DND-41 (cell line): ENCODE measurements at regions not wholly inside any gene's neighbourhood (a gene's known extent, or its start where the extent isn't known, plus 50 kb on each side); places are given as distances from the start of the nearest gene placed in this dataset.

Source experiments
- ATAC-seq: fragments of 200-7000 bp; cut with Tn5 transposase; 3 replicates; pipeline ENCODE4 v1.9.1; 2021; ENCODE audit warnings: low read depth; ENCODE audit not compliant: insufficient read depth
- DNase-seq: peaks from one replicate; pipeline ENCODE4 v3.0.0-alpha.2; 2020
- H2AFZ ChIP-seq: 2 replicates; pipeline ENCODE4 v1.6.0; 2012; ENCODE audit warnings: low read depth, low read length
- H3K27ac ChIP-seq: 2 replicates; pipeline ENCODE4 v1.5.1; 2012; ENCODE audit warnings: low read length, inconsistent platforms
- H3K27me3 ChIP-seq: fragments of 200-600 bp; sonication (generic); 2 replicates; pipeline ENCODE4 v1.6.0; 2012; ENCODE audit warnings: low read length, mild to moderate bottlenecking, inconsistent platforms; ENCODE audit not compliant: insufficient read depth, poor library complexity
- H3K36me3 ChIP-seq: 2 replicates; pipeline ENCODE4 v1.5.1; 2012; ENCODE audit warnings: low read length, inconsistent platforms; ENCODE audit not compliant: insufficient read depth
- H3K4me1 ChIP-seq: 2 replicates; pipeline ENCODE4 v1.5.1; 2012; ENCODE audit warnings: mild to moderate bottlenecking, low read length; ENCODE audit not compliant: insufficient read depth
- H3K4me2 ChIP-seq: 2 replicates; pipeline ENCODE4 v1.6.0; 2012; ENCODE audit warnings: mild to moderate bottlenecking, moderate library complexity, low read length, inconsistent platforms; ENCODE audit not compliant: insufficient read depth
- H3K4me3 ChIP-seq, 2 experiments: fragments of 200-600 bp in 1 of 2; shearing (Covaris generic) in 1 of 2; 2 replicates each; pipeline ENCODE4 v1.5.1; 2012 to 2016; ENCODE audit warnings: inconsistent platforms in 2 of 2, low read length in 2 of 2, mild to moderate bottlenecking in 2 of 2, low read depth in 1 of 2, moderate library complexity in 1 of 2
- H3K79me2 ChIP-seq: 2 replicates; pipeline ENCODE4 v1.6.0; 2012; ENCODE audit warnings: low read length, inconsistent platforms; ENCODE audit not compliant: insufficient read depth
- H3K9ac ChIP-seq: 2 replicates; pipeline ENCODE4 v1.6.0; 2012; ENCODE audit warnings: low read depth, mild to moderate bottlenecking, inconsistent platforms, low read length, moderate library complexity
- H3K9me3 ChIP-seq: 2 replicates; pipeline ENCODE4 v1.5.1; 2012; ENCODE audit warnings: low read length, moderate library complexity, mild to moderate bottlenecking, inconsistent platforms; ENCODE audit not compliant: insufficient read depth, severe bottlenecking
- H4K20me1 ChIP-seq: 2 replicates; pipeline ENCODE4 v1.6.0; 2012; ENCODE audit warnings: low read length; ENCODE audit not compliant: insufficient read depth
- EZH2 ChIP-seq: IDR thresholded peaks from 3 replicates; pipeline ENCODE4 v1.6.1; 2012; ENCODE audit warnings: borderline replicate concordance, low read depth, mild to moderate bottlenecking, moderate library complexity, low read length, inconsistent platforms; ENCODE audit not compliant: severe bottlenecking
- TF ChIP-seq, protein P1 (sequence below): IDR thresholded peaks from 2 replicates; pipeline ENCODE4 v1.5.1; 2012; ENCODE audit warnings: borderline replicate concordance, low read length, moderate library complexity, mild to moderate bottlenecking; ENCODE audit not compliant: poor library complexity, severe bottlenecking; ENCODE audit errors: extremely low read depth

DNA sequence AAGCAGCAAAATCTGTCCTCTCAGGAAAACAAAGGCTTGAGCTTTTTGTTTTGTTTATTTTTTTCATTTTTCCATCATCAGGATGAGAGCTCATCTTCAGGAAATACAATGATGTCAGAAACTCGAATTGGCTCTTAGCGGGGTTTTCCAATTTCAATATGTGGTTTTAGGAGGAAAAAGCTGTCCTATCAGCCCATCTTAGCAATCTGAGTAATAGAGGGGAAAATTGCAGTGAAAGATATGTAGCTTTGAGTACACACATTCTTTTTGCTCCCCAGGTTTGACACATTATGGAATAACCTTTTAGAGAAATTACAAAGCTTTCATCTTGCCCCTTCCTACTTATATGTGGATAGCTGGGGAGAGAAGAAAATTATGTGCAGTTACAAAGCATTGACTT is 113.6 kb upstream of the MYO3A start:
- Histone ChIP-seq H3K27me3 (no peaks in the 10 kb centered on the region), H3K36me3 (no peaks in the 10 kb centered on the region), H4K20me1 (no peaks in the 10 kb centered on the region), H3K79me2 (no peaks in the 10 kb centered on the region), H3K27ac (no peak overlapping the region), H3K4me3 (no peak overlapping the region), H3K9me3 (no peaks in the 10 kb centered on the region), H3K4me1 (peaks cover 32% of the 10 kb centered on the region), H3K9ac (no peak overlapping the region), H3K4me2 (no peak overlapping the region), H2AFZ (no peak overlapping the region)
- ATAC-seq (no peak), DNase-seq (no peak)
- TF ChIP-seq, protein P1, sequence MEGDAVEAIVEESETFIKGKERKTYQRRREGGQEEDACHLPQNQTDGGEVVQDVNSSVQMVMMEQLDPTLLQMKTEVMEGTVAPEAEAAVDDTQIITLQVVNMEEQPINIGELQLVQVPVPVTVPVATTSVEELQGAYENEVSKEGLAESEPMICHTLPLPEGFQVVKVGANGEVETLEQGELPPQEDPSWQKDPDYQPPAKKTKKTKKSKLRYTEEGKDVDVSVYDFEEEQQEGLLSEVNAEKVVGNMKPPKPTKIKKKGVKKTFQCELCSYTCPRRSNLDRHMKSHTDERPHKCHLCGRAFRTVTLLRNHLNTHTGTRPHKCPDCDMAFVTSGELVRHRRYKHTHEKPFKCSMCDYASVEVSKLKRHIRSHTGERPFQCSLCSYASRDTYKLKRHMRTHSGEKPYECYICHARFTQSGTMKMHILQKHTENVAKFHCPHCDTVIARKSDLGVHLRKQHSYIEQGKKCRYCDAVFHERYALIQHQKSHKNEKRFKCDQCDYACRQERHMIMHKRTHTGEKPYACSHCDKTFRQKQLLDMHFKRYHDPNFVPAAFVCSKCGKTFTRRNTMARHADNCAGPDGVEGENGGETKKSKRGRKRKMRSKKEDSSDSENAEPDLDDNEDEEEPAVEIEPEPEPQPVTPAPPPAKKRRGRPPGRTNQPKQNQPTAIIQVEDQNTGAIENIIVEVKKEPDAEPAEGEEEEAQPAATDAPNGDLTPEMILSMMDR: no peak
- no peak for TF ChIP-seq EZH2

DNA sequence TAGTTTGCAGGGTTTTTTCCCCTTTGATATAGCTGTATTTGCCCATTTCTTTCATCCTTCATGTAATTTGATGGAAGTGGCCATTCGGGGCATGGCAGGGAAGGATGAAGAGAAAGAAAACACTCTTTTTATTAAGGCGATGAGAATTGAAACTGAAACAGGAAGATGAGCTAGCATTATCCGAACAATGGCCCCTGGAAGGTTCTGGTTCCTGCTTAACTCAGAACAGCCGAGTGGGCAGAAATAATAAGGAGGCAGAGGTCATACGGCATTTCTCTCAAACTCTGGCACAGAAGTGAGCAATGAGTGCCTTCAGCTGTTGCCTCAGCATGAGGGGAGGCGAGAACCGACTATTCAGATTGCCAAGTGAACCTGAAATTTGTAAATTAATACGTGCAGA is 113.2 kb upstream of the MYO3A start:
- ATAC-seq: no peak
- H3K27ac ChIP-seq: no peak overlapping the region
- no peaks in the 10 kb centered on the region for H3K36me3 ChIP-seq
- H3K4me2 ChIP-seq: no peak overlapping the region
- H3K79me2 ChIP-seq: no peaks in the 10 kb centered on the region
- DNase-seq: no peak
- no peak overlapping the region for H3K4me3 ChIP-seq
- H3K9me3 ChIP-seq: no peaks in the 10 kb centered on the region
- H2AFZ ChIP-seq: no peak overlapping the region
- H4K20me1 ChIP-seq: no peaks in the 10 kb centered on the region
- H3K27me3 ChIP-seq: no peaks in the 10 kb centered on the region
- H3K9ac ChIP-seq: no peak overlapping the region
- peaks cover 28% of the 10 kb centered on the region for H3K4me1 ChIP-seq
- TF ChIP-seq, protein P1: no peak
- no peak for TF ChIP-seq EZH2

DNA sequence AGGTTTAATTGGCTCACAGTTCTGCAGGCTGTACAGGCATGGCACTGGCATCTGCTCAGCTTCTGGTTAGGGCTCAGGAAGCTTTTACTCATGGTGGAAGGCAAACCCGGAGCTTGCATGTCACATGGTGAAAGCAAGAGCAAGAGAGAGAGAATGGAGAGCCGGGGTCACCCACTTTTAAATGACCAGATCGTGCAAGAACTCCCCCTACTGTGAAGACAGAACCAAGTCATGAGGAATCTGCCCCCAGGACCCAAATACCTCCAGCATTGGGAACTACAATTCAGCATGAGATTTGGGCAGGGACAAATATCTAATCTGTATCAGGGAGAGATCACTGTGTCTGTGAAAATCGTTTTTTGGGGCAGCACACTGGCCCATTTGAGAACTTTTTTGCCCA is 110.0 kb upstream of the MYO3A start:
- no peak overlapping the region for H3K9ac ChIP-seq
- H3K4me2 ChIP-seq: no peak overlapping the region
- no peak for TF ChIP-seq EZH2
- TF ChIP-seq, protein P1: no peak
- no peaks in the 10 kb centered on the region for H3K9me3 ChIP-seq
- H2AFZ ChIP-seq: no peak overlapping the region
- peaks cover 6% of the 10 kb centered on the region; the same call in 1 of the 2 replicates for H3K4me1 ChIP-seq
- H3K4me3 ChIP-seq: no peak overlapping the region
- no peak for ATAC-seq
- no peak overlapping the region for H3K27ac ChIP-seq
- H3K79me2 ChIP-seq: no peaks in the 10 kb centered on the region
- H4K20me1 ChIP-seq: no peaks in the 10 kb centered on the region
- no peaks in the 10 kb centered on the region for H3K27me3 ChIP-seq
- H3K36me3 ChIP-seq: no peaks in the 10 kb centered on the region
- DNase-seq: no peak

DNA sequence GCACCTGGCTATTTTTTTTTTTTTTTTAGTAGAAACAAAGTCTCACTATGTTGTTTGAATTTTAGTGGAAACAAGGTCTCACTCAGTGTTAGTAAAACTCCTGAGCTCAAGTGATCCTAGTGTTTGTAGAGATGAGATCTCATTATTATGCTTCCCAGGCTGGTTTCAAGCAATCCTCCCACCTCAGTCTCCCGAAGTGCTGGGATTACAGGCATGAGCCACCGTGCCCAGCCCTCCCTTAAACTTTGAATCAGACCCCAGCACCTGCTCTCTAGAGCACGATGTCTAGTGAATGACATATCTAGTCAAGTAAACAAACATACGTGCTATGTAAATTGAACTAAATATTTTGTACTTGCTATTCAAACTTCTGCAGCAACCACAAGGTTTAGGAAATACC is 105.6 kb upstream of the MYO3A start:
- DNase-seq (no peak), ATAC-seq (no peak)
- Histone ChIP-seq H3K4me1 (no peaks in the 10 kb centered on the region), H3K9ac (no peak overlapping the region), H3K4me2 (no peak overlapping the region), H3K4me3 (no peak overlapping the region), H3K9me3 (no peaks in the 10 kb centered on the region), H4K20me1 (no peaks in the 10 kb centered on the region), H3K27me3 (no peaks in the 10 kb centered on the region), H2AFZ (no peak overlapping the region), H3K79me2 (no peaks in the 10 kb centered on the region), H3K36me3 (no peaks in the 10 kb centered on the region), H3K27ac (no peak overlapping the region)
- TF ChIP-seq EZH2: no peak
- TF ChIP-seq, protein P1: no peak
